ENCODE measurements at regions not wholly inside any gene's neighbourhood (a gene's known extent, or its start where the extent isn't known, plus 50 kb on each side); places are given as distances from the start of the nearest gene placed in this dataset.

DNA sequence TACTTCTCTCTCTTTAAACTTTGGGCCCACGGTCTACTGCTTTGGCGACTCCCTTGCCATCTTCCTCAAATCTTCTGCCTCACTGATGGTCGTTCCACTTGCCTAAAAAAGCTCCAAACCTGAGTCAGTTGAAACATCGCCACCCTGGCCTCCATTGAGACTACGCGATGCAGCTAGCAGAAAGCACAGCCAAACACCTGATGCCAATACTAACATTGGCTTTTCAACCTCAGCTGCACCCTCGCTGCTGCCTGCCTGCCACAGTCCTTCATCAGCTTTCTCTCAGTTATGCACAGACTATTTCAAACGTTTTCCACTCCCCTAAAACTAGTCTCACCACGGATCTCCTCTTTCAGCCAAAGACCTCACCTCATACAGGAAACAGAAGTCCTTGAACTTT, 214.2 kb upstream of the TMCO5A start:
- no peak for FAIRE-seq

- no peak for FAIRE-seq
These were observed 203.2 kb upstream of the TMCO5A start for GRCh38 chr15:37731146-37731746.

GRCh38 chr15:37733628-37734027, 200.8 kb upstream of the TMCO5A start:
- FAIRE-seq = no peak

DNA sequence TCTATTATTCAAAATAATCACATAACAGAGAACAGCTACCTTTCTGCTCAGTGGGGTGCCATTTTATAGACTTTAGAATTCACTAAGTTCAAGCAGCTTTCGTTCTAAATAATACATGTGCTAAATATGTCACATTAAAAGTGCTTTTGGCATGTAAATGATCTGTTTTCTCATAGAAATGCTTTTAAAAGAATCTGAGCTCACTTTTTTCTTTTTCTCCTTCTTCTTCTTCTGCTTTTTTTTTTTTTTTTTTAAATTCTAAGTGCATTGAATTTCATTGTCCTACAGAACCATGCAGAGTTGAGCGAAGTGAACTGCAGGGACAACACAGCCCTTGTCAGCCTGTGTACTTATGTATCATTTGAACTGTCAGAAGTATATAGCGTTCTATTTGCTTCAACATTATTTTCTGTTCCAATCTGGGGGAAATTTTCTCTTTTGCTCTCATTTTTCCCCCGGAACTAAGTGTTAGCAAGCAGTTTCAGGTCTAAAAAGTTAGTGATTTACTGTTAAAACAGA, 193.8 kb upstream of the TMCO5A start:
- no peak for FAIRE-seq

DNA sequence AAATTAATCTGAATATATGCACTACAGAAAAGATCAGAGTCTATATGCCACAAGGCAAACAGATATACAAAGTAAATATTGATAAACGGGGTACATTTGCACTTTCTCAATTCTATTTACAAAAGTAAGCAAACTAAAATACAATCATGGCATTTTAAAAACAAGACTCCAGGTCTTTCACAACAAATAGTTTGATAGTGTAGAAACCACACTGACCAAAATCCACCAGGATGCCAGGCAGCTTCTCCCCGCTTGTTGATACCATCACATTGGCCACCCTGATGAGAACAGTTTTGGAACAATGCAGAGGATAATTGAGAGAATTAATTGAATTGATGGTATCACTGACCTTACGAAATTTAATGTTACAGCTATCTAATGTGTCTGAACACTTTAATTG, 190.6 kb upstream of the TMCO5A start:
- FAIRE-seq = no peak

- FAIRE-seq = no peak
These were observed 189.9 kb upstream of the TMCO5A start for GRCh38 chr15:37744521-37744920.

- FAIRE-seq = no peak
These were observed 183.0 kb upstream of the TMCO5A start for GRCh38 chr15:37751401-37751800.

DNA sequence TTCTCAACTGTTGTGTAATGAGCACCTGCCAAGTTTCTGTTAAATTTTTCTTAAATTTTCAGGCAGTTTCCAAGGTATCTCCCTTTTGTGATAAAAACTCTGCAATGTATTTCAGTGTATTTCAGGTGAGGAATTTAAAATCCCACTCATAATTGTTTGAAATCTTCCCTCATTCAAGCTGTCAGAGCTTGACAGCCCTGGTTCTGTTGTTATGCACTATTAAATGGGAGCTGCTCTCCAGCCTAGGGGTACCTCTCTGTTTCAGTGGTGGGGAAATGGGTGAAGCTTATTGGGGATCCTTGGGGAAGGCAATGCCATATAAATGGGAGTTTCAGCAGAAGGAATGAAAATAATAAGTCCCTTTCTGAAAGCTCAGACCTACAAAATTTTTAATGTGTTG, 178.0 kb upstream of the TMCO5A start:
- FAIRE-seq = no peak

- FAIRE-seq = no peak
These were observed 176.0 kb upstream of the TMCO5A start for GRCh38 chr15:37758412-37758811.

- FAIRE-seq = peak; percentile 97
These were observed 169.7 kb upstream of the TMCO5A start for GRCh38 chr15:37764733-37765191.

GRCh38 chr15:37765786-37766185, 168.7 kb upstream of the TMCO5A start:
- FAIRE-seq = no peak

- FAIRE-seq = no peak
These were observed 166.5 kb upstream of the TMCO5A start for GRCh38 chr15:37767841-37768455.

DNA sequence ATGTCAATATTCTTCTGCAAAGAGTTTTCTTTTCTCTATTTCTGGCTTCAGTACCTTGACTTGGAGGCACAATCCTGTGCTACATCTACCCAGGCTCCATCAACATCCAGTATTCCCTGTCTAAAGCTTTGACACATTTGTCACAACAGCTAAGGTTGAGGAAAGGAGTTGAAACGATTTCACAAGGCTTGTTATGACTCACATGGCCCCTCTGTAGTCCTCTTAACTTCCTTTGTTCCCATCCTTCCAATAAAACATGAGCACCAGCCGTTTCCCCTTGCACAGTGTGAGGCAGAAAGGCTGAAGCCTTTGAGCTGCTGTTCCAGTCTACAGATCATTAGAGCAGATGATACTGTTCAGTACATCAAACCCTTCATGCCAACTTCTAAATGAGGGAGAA, 163.0 kb upstream of the TMCO5A start:
- FAIRE-seq = no peak

DNA sequence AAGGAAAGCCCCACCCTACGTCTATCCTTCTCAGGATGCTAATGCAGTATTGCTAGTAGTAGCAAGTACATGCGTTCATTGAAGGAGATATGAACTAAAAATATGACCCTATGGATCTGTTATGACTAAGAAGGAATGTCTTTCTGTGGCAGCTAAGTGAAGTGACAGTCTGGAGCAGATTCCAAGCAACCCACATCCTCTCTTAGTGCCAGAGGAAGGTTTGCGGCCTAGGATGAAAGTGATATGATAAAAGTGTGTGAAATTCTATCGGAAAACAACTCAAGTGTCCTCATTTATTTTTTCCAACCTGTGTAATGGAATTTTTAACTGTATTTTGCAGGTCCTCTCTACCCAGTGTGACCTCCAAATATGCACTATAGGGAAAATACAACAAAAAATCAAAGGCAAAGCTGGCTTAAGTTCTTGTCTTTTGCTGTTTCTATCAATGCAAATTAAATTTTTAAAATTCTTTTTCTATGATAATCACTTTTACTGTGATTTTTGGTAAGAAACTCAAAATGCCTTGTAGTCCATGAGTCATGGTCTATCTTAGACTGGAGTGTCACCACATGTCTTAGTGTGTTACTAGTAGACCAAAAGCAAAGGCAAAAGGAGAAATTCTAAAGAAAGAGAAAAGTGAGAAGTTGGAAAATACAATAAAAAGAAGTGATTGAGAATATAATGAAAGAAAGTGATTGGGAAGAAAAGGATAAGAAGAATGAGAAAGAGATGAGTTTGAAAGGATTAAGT, 161.2 kb upstream of the TMCO5A start:
- no peak for FAIRE-seq

DNA sequence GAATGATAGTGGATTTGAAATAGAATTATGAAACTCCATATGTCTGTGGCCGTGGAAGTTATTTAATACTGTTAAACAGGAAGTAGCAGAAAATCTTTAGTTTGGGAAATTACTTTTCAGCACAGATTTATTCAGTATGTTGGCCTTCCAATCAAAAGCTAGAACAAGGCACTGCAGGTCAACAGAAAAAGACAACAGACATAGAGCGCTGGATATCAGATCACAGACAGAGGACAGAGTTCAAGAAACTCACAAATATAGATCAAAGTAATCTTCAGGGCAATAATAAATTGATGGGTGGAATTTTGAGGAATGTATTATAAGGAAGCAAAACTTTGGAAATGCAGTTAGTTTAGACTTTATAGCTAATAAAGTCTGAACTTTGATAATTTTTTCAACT, 159.5 kb upstream of the TMCO5A start:
- FAIRE-seq = no peak

GRCh38 chr15:37777006-37777405, 157.4 kb upstream of the TMCO5A start:
- no peak for FAIRE-seq

DNA sequence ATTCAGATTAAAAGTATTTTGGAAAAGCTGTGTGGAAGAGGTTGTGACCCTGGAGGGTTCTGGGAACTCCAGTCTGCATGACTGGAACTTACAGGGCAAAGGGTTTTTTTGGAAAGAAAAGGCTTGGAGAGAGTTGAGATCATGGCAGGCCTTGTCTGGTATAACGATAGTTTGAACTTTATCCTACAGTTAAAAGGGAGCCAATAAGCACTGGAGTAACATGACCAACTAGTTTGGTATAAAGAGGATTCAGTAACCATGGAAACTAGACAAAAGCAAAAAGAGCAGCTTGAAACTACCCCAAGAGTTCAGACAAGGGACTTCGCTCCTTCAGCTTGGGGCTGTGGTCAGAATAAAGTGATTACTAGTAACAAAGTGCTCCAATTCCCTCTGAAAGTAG, 151.2 kb upstream of the TMCO5A start:
- FAIRE-seq = no peak

- FAIRE-seq = no peak
These were observed 146.1 kb upstream of the TMCO5A start for GRCh38 chr15:37788330-37788729.

GRCh38 chr15:37788767-37789396, 145.6 kb upstream of the TMCO5A start:
- peak; percentile 98 for FAIRE-seq

- no peak for FAIRE-seq
These were observed 145.0 kb upstream of the TMCO5A start for GRCh38 chr15:37789397-37789786.

DNA sequence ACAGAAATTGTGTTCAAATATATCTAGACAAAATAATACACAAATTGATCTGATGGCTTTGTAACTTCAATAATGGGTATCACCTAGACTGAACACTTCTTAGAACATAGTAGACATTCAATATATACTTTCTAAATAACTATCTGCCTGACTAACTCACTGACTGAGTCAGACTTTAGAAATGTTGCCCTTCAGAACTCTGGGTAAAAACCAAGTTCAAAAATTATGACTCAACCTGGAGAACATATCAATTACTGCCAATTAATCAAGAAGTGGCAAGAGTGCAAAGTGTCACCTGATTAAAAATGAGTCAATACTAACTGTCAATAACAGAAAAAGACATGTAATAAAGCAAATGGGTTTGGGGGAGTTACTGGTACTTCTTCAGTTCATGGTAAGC, 144.6 kb upstream of the TMCO5A start:
- peak; percentile 92 for FAIRE-seq

DNA sequence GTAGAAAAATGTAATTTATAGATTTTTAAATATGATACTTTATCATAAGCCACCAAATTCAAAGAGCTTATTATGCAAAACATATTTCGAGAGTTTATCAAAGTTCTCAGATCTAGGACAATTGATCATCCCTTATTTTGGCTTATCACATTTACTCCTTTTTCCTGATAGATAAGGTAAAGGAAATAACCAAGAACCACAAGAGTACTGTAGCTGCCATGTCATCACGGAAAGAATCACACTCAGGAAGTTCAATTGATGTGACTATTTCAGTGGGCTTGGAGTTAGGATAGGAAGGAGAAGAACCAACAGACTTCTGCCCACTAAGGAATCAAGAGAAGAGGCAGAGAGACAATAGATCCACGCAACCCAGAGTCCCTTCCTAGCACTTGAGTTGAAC, 142.7 kb upstream of the TMCO5A start:
- no peak for FAIRE-seq

DNA sequence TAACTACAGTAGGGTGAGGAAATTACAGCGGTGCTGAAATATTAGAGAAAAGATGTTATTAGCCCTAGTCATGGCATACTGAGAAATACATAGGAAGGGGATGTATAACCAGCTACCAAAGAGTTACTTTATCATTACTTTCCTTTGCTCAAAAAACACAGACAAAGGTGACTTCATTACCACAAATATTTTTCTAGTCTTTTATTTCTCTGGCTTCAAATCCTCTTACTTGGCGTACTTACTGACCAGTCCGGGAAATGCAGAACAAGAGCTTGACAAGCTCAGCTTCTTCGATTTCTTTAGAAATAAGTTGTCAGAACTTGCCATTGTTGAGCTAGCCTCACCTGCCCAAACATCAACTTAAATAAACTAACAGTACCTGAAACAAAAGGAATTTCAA, 142.1 kb upstream of the TMCO5A start:
- FAIRE-seq = no peak

- FAIRE-seq = no peak
These were observed 140.6 kb upstream of the TMCO5A start for GRCh38 chr15:37793851-37794250.

Measured in islet of Langerhans (tissue), 1 donor.